ENCODE measurements at regions not wholly inside any gene's neighbourhood (a gene's known extent, or its start where the extent isn't known, plus 50 kb on each side); places are given as distances from the start of the nearest gene placed in this dataset.

DNA sequence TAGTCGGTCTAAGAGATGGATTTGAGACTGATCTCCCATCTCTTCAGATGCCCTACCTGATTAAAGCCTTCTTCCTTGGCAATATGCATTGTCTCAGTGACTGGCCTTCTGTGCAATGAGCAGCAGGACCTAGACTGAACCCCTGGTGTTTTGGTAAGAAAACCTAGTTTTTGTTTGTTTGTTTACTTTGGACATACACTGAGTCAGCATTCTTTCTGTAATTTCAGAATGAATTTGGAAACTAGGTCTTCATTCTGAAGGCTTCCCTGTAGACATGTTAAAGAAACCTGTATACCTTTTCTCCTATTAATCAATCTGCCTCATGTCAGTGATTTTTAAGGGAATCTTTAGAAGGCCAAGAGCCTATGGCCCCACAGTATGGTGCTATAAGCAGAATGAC lies 597.5 kb upstream of the HTR2C start:
- Histone ChIP-seq H4K20me1 (ENCODE audit: insufficient read depth) (no peaks in the 10 kb centered on the region), H3K9ac (ENCODE audit: low read length) (no peak overlapping the region), H3F3A (ENCODE audit: insufficient read depth, low read length, poor library complexity, severe bottlenecking) (no peaks in the 10 kb centered on the region), H3K27ac (ENCODE audit: low read length) (no peak overlapping the region), H2AFZ (ENCODE audit: low read depth, low read length) (no peak overlapping the region), H3K36me3 (ENCODE audit: insufficient read depth, low read length) (no peaks in the 10 kb centered on the region), H3K4me2 (ENCODE audit: low read length) (no peak overlapping the region), H3K9me3 (ENCODE audit: low read length) (no peaks in the 10 kb centered on the region), H3K79me2 (replicated peaks; ENCODE audit: insufficient read depth, low read length) (no peaks in the 10 kb centered on the region), H3K4me3 (ENCODE audit: low read length) (no peak overlapping the region), H3K27me3 (ENCODE audit: insufficient read depth, low read depth, low read length) (no peaks in the 10 kb centered on the region), H3K9me2 (ENCODE audit: insufficient read depth, low read length) (no peaks in the 10 kb centered on the region)
- TF ChIP-seq, protein P1, sequence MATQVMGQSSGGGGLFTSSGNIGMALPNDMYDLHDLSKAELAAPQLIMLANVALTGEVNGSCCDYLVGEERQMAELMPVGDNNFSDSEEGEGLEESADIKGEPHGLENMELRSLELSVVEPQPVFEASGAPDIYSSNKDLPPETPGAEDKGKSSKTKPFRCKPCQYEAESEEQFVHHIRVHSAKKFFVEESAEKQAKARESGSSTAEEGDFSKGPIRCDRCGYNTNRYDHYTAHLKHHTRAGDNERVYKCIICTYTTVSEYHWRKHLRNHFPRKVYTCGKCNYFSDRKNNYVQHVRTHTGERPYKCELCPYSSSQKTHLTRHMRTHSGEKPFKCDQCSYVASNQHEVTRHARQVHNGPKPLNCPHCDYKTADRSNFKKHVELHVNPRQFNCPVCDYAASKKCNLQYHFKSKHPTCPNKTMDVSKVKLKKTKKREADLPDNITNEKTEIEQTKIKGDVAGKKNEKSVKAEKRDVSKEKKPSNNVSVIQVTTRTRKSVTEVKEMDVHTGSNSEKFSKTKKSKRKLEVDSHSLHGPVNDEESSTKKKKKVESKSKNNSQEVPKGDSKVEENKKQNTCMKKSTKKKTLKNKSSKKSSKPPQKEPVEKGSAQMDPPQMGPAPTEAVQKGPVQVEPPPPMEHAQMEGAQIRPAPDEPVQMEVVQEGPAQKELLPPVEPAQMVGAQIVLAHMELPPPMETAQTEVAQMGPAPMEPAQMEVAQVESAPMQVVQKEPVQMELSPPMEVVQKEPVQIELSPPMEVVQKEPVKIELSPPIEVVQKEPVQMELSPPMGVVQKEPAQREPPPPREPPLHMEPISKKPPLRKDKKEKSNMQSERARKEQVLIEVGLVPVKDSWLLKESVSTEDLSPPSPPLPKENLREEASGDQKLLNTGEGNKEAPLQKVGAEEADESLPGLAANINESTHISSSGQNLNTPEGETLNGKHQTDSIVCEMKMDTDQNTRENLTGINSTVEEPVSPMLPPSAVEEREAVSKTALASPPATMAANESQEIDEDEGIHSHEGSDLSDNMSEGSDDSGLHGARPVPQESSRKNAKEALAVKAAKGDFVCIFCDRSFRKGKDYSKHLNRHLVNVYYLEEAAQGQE (IDR thresholded peaks at IDR 0.05; ENCODE audit: borderline replicate concordance), result no peak
- TF ChIP-seq MXI1 (conservative IDR thresholded peaks at IDR 0.05; ENCODE audit: poor library complexity, severe bottlenecking) (no peak), RAD21 (conservative IDR thresholded peaks at IDR 0.05) (no peak), TAF1 (IDR thresholded peaks at IDR 0.05; ENCODE audit: low read depth) (no peak), POLR2AphosphoS5 (IDR thresholded peaks at IDR 0.05) (no peak), CTCF (IDR thresholded peaks at IDR 0.05; ENCODE audit: poor library complexity, severe bottlenecking) (no peak), EZH2 (IDR thresholded peaks at IDR 0.05; ENCODE audit: borderline replicate concordance, insufficient read depth, low read length, poor library complexity, severe bottlenecking) (no peak), SMC3 (conservative IDR thresholded peaks at IDR 0.05; ENCODE audit: poor library complexity) (no peak), EP300 (conservative IDR thresholded peaks at IDR 0.05; ENCODE audit: poor library complexity, severe bottlenecking) (no peak)

GRCh38 chrX:113982766-113983165 lies 601.1 kb upstream of the HTR2C start:
- Histone ChIP-seq H2AFZ (ENCODE audit: low read depth, low read length) (no peak overlapping the region), H3K27me3 (ENCODE audit: insufficient read depth, low read depth, low read length) (no peaks in the 10 kb centered on the region), H3K4me2 (ENCODE audit: low read length) (no peak overlapping the region), H3K4me3 (ENCODE audit: low read length) (no peak overlapping the region), H3K9me3 (ENCODE audit: low read length) (no peaks in the 10 kb centered on the region), H3K9me2 (ENCODE audit: insufficient read depth, low read length) (no peaks in the 10 kb centered on the region), H3K27ac (ENCODE audit: low read length) (no peak overlapping the region), H3K36me3 (ENCODE audit: insufficient read depth, low read length) (no peaks in the 10 kb centered on the region), H3K79me2 (replicated peaks; ENCODE audit: insufficient read depth, low read length) (no peaks in the 10 kb centered on the region), H3F3A (ENCODE audit: insufficient read depth, low read length, poor library complexity, severe bottlenecking) (no peaks in the 10 kb centered on the region), H4K20me1 (ENCODE audit: insufficient read depth) (no peaks in the 10 kb centered on the region), H3K9ac (ENCODE audit: low read length) (no peak overlapping the region)
- TF ChIP-seq MXI1 (conservative IDR thresholded peaks at IDR 0.05; ENCODE audit: poor library complexity, severe bottlenecking) (no peak), POLR2AphosphoS5 (IDR thresholded peaks at IDR 0.05) (no peak), EP300 (conservative IDR thresholded peaks at IDR 0.05; ENCODE audit: poor library complexity, severe bottlenecking) (no peak), SMC3 (conservative IDR thresholded peaks at IDR 0.05; ENCODE audit: poor library complexity) (no peak), TAF1 (IDR thresholded peaks at IDR 0.05; ENCODE audit: low read depth) (no peak), RAD21 (conservative IDR thresholded peaks at IDR 0.05) (no peak), EZH2 (IDR thresholded peaks at IDR 0.05; ENCODE audit: borderline replicate concordance, insufficient read depth, low read length, poor library complexity, severe bottlenecking) (no peak), CTCF (IDR thresholded peaks at IDR 0.05; ENCODE audit: poor library complexity, severe bottlenecking) (no peak)
- TF ChIP-seq, protein P1 (IDR thresholded peaks at IDR 0.05; ENCODE audit: borderline replicate concordance), result no peak
